ENCODE measurements at regions not wholly inside any gene's neighbourhood (a gene's known extent, or its start where the extent isn't known, plus 50 kb on each side); places are given as distances from the start of the nearest gene placed in this dataset.
"Not testable (repeated sequence)": the region's sequence is repeated elsewhere in the genome, so short reads cannot be mapped to it uniquely, and the experiment has no call there.

- no peak for DNase-seq (ENCODE audit: low read depth in 2 of 2)
Measured at GRCh38 chr20:7159903-7160302, 392.4 kb downstream of the BMP2 start.

DNA sequence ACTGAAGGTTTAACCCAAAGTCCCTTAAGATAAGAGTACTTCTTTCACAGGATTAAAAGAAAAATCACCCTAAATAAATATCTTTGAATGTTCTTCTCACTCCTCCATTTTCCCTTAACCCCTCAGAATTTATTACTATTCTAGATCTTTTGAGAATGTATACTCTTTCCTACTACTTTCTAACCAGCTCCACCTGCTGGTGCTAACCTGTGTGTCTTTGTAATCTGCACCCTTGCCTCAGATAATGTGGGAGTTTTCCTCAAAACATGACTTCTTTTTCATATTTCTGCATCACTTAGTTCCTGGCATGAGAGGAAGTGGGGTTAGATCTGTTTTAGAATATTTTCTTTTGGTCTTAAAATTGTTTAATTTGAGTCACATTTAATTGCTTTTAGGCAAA is 394.2 kb downstream of the BMP2 start:
- DNase-seq (ENCODE audit: low read depth in 2 of 2), result peak in 1 of 2 donors; percentile 22

DNA sequence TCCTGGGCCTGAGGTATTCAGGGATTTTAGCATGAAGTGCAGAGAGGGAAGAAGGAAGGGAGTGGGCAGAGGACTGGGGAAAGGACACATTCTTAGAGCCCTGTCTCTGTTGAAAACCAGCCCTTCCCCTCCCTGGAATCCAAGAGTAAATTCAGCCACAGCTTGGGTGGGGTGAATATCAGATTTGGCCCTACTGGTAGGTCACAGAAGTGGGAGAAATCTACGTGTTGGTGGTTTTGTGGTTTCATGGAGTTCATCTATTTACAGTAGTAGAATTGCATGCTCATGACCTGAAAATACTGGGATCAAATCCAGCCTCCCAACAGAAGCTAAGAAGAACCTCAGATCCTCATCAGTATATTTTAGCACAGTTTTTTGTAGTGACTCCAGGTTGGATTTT is 404.4 kb downstream of the BMP2 start:
- no peak for DNase-seq (ENCODE audit: low read depth in 2 of 2)

DNA sequence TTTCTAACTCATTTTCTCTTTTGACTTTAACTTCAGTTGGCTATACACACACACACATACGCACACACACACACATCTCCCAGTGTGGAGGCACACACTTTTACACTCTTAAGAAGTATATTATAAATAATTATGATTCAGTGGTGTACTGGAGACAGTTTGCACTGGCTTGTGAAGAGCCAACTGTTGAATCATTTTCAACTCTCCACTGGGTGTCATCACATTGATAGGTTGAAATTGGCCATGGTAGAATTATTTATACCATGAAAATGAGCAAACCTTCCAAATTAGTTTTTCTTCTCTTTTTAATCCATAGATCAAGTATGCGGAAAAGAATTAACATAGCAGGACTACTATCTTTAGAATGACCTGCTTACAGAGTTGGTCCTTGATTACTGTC is 407.1 kb downstream of the BMP2 start:
- DNase-seq (ENCODE audit: low read depth in 2 of 2), result no peak

GRCh38 chr20:7175827-7176226 is 408.3 kb downstream of the BMP2 start:
- DNase-seq (ENCODE audit: low read depth in 2 of 2), result not testable (repeated sequence)

DNA sequence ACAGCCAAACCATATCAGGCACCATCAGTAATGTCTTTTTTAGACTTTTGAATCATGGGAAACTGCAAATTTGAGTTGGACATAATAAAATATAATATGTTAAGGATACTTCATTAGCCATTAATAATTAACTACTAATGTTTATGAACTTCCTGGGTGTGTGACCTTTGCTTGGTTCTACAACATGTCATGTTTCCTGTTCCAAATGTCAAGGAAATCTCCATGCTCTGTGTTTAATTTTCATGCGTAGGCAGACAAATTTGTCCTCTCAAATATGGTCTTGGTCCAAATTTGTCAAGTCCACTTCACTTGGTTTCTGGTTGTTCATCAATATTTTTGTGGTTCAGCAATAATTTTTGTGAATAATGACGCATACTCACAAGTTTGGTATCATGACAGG is 410.5 kb downstream of the BMP2 start:
- DNase-seq (ENCODE audit: low read depth in 2 of 2), result no peak

DNA sequence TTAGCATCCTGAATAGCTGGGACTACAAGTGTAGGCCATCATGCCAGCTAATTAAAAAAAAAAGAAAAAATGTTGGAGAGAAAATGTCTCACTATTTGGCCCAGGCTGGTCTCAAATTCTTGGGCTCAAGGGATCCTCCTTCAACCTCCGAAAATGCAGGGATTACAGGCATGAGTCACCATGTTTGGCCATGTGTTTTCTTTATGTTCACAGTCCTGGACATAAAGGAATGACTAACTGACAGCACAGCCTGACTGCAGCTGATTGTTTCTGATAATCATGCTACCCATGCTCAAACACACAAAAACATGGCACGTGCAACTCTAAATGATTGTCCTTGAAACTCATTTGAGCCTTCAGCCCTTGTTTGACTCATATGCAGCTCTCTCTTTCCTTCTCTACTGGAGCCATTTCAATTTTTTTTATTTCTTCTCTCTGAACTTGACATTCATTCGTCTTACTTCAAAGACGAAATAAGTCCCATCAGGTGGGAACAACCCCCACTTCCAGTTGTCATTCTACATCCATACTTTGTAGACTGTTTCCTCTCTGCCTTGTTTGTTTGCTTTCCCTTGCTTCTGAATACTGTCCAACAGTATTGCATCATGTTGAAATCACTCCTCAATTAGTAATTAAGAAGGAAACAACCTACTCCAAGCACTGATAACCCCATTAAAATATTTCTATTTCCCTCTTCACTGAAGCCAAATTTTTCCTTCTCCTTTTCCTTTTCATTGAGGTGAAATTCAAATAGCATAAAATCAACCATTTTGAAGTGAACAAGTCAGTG is 413.0 kb downstream of the BMP2 start:
- DNase-seq (ENCODE audit: low read depth in 2 of 2), result no peak

DNA sequence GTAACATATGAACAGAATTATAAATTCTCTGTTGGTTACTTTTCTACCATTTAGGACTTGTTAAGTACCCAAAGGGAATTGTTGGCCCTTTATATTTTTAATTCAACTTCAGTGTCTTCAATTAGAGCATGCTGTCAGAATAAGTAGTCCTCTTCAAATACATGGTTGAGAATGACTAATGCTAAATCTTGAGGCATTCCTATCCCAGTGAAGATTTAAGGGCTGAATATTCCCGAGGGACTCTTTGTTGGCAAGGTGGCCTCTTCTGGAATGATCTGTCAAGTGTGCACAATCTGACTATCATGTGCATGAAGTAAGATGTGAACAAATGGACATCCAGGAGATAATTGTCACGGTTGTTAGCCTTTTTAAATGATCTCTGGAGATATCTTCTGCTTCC is 421.7 kb downstream of the BMP2 start:
- DNase-seq (ENCODE audit: low read depth in 2 of 2), result no peak

- DNase-seq (ENCODE audit: low read depth in 2 of 2), result no peak
Measured at GRCh38 chr20:7193681-7194080, 426.2 kb downstream of the BMP2 start.

DNA sequence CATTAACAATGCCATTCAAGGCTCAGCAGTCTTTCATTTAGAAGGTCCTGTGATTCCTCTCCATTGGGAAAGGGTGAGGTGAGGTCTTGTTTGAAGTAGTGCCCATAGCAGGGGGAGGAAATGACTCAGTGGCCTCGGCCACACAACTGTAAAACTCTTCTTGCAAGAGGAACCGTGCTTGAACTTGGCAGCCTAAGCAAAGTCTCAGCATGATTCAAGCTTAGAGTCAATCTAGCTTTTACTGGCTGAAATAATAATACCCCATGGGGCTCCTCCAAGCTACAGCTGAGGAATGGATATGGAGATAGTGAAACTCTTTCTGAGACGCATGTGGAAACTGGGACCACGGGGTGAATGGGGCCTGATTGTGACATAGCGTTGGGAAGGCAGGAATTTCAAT is 428.2 kb downstream of the BMP2 start:
- DNase-seq (ENCODE audit: low read depth in 2 of 2), result peak in 1 of 2 donors; percentile 53

- DNase-seq (ENCODE audit: low read depth in 2 of 2), result no peak
Measured at GRCh38 chr20:7196481-7196880, 429.0 kb downstream of the BMP2 start.

DNA sequence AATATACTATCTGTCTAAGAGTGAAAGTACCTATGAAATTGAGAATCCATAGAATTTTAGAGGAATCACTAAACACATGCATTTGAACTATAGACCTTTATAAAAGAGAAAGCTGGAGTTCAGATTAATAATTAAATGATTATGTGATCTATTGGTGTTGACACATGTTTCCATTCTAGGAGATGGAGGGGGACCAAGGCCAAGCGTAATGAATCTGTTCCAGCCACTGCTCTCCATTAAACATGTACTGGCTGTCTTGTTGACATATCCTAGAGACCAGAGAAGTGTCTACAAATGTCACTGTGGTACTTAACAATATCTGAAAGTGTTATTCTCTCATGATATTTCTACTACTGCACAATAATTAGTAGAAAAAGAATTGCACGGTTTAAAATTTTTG is 432.4 kb downstream of the BMP2 start:
- DNase-seq (ENCODE audit: low read depth in 2 of 2), result no peak

DNA sequence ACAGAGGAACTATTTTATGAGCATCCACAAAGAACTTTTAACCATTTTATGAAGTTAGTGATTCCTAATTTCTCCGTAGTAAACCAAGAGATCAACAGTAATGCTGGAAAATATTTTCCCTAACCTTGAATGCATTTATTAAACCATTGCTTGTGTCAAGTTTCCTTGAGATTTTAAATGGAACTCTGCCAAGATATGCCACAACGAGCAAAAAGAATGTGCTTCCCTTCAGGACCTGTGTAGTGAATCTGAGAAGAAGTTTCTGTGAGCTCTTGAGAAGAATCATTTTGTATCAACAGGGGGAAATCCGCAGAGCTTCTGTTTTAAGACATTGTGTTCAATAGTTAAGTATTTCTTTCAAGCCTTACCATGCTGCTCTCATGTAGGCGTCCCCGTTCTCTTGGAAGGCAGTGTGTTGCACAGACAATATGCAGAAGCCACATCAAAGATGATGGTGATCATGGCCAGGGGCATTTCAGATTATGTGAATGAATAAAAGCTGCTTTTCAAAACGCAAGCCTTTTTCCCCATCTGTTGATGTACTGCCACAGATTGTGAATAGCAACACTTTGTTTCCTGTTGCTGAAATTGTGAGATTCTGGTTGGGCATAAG is 439.8 kb downstream of the BMP2 start:
- DNase-seq (ENCODE audit: low read depth in 2 of 2), result no peak

DNA sequence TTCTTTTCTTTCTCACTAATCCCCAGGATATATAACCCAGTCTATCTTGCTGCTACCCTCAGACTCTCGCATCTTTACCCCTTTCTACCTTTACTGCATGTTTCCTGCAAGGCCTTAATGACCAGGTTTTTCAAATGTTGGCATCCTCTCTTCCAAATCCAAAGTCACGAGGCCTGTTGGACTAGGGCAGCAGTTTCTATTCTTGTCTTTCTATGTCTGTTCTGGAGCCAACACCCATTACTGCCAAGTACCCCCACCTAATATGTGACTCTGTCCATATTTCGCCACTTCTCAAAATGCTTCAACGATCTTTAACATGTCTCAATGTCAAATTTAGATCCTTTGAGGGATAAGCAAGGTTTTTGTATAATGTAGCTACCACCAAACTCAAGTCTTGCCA is 443.4 kb downstream of the BMP2 start:
- DNase-seq (ENCODE audit: low read depth in 2 of 2), result no peak

GRCh38 chr20:7214081-7214740 is 446.7 kb downstream of the BMP2 start:
- no peak for DNase-seq (ENCODE audit: low read depth in 2 of 2)

DNA sequence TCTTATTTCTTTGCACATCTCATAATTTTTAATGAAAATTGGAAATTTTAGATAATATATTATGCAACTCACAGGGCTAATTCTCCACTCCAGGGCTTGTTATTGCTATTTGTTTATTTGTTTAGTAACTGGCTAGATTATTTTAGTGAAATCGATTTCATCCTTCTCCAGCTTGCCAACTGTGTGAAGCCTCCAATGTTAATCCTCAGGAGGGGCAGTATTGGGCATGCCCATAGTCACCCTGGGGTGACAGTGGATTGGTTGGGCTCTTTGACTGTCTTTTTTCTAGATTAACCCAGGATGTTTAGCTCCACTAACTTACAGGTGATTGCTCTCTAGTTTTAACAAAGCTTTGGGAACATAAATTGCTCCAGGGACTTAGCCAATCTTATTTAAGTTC is 450.1 kb downstream of the BMP2 start:
- no peak for DNase-seq (ENCODE audit: low read depth in 2 of 2)

DNA sequence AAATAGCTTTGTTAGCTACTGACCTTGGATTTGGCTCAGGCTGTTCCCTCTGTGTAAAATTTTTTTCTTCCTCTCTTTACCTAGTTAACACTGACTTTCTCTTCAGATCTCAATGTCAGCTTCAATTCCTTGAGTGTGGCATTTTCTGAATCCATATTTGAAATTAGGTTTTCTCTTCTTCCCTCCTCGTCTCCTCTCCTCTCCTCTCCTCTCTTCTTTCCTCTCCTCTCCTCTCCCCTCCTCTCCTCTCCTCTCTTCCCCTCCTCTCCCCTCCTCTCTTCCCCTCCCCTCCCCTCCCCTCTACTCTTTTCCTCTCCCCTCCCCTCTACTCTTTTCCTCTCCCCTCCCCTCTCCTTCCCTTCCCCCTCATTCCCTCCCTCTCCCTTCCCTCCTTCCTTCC is 453.3 kb downstream of the BMP2 start:
- DNase-seq (ENCODE audit: low read depth in 2 of 2), result no peak

DNA sequence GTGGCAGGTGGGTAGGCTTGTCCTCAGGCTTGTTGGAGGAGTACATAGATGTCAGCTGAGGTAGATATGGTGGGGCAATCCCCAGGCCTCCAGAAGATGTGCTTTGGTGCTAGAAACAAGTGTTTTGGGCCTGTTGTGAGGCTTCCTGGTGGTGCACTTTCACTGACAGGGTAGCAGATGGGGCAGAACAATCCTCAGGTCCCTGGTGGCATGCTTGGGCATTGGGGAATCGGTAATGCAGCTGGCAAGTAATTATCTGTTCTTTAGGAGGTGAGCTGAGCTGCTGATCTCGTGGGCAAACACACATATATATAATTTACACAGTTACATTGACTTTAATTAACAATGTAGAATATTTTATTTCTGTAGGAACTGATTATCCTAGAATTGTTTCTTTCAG is 458.7 kb downstream of the BMP2 start:
- no peak for DNase-seq (ENCODE audit: low read depth in 2 of 2)

- DNase-seq (ENCODE audit: low read depth in 2 of 2), result no peak
Measured at GRCh38 chr20:7231303-7231702, 463.8 kb downstream of the BMP2 start.

DNA sequence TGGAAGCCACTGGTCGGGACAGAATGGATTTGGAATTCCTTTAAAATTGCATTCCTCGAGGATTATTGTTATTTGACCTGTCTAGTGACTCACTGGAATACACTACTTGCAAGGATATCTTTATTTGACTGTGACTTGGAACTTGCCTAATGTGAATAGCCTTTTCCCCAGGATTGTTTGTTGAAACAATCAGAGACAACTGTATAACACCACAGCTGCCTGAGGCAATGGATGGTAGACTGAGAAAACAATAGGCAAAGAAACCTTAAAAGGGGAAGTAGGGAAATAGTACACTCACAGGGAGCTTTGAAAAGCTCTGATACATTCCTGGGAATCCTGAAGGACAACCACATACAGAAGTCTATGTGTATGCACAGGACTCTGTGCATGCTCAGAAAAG is 465.3 kb downstream of the BMP2 start:
- DNase-seq (ENCODE audit: low read depth in 2 of 2), result no peak

DNA sequence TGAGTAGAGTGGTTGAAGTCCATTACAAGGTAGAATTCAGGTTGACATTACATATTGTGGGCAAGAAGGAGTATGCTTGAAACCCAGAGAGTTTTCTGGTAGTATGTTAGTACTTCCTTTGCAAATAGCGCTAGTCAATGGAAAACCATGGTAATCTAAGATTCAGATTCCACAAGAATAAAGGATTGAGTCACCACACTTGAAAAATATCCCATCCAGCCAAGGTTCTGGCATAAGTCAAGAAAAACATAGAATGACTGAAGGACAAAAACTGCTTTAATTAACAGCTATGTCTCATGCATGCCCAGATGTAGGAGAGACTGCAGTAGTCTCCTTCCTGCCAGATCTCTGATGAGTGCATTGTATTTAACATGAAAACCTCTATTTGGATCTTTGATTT is 469.8 kb downstream of the BMP2 start:
- DNase-seq (ENCODE audit: low read depth in 2 of 2), result no peak

DNA sequence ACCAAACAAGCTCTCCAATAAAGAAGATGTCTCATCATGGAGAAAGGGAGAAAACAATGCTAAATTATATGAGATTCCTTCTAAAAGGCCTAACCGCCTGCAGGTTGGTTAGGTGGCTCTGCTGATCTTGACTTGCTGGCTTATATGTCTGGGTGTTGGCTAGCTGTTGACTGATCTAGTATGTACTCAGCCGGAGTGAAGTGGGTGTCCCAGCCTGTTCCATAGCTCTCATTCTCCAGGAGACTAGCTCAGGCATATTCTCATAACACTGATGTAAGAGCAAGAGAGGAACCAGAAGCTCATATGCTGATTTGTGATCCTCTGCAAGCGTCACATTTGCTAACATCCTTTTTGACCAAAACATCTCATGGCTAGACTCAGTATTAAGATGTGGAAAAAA is 473.0 kb downstream of the BMP2 start:
- DNase-seq (ENCODE audit: low read depth in 2 of 2), result no peak

Measured in lung microvascular endothelial cell (primary cell).